ENCODE measurements at regions not wholly inside any gene's neighbourhood (a gene's known extent, or its start where the extent isn't known, plus 50 kb on each side); places are given as distances from the start of the nearest gene placed in this dataset.

DNA sequence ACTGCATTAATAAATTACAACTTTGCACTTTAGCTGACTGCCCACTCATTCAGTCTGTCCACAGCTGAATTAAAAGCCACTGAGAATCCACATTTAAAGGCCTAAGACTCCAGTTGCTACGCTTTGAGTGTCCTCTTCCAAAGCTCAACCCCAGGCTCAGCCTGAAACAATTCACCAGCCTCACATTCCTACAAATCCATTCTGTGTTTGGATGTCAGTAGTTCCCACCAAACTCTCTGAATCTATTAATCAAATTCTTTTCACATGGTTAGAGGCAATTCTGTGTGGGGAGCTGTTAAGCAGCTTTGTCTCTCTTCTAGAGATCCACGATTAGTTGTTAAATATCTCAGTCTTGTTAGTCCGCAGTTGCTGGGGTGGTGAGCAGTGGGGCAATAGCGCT is 116.8 kb upstream of the UBE2E2 start:
- Histone ChIP-seq H3K18ac (ENCODE audit: low read length) (no peak overlapping the region), H2BK120ac (ENCODE audit: low read depth, low read length) (no peak overlapping the region), H3K9me3 (replicated peaks in 1 of 2; ENCODE audit: control insufficient read depth in 2 of 2, insufficient read depth in 1 of 2, low read depth in 1 of 2, low read length in 2 of 2) (no peaks in the 10 kb centered on the region), H2BK12ac (ENCODE audit: low read length) (no peak overlapping the region), H3K79me1 (ENCODE audit: low read depth, low read length) (no peaks in the 10 kb centered on the region), H3K27ac (replicated peaks; ENCODE audit: low read length) (peak overlapping the region; percentile 8), H4K8ac (ENCODE audit: low read depth, low read length) (no peak overlapping the region), H3K36me3 (replicated peaks in 1 of 2; ENCODE audit: control insufficient read depth in 2 of 2, insufficient read depth in 2 of 2, low read length in 2 of 2) (no peaks in the 10 kb centered on the region), H3K9ac (ENCODE audit: low read depth, low read length, poor library complexity) (no peak overlapping the region), H3K4me2 (ENCODE audit: insufficient read depth, low read length, poor library complexity, severe bottlenecking) (no peak overlapping the region), H3K4me3 (ENCODE audit: low read length in 2 of 2) (no peak overlapping the region), H2BK15ac (ENCODE audit: low read length) (no peak overlapping the region), H3K4me1 (ENCODE audit: control insufficient read depth in 2 of 2, insufficient read depth in 1 of 2, low read depth in 1 of 2, low read length in 2 of 2) (peaks cover 0 to 4% of the 10 kb centered on the region in 2 donors), H3K23ac (ENCODE audit: low read depth, low read length, poor library complexity) (no peak overlapping the region), H3K27me3 (ENCODE audit: control insufficient read depth in 3 of 3, insufficient read depth in 3 of 3, low read depth in 1 of 3, low read length in 3 of 3) (no peaks in the 10 kb centered on the region), H4K91ac (ENCODE audit: low read depth, low read length, poor library complexity) (no peak overlapping the region), H3K4ac (ENCODE audit: low read length) (no peak overlapping the region), H2AK5ac (ENCODE audit: low read depth, low read length) (no peak overlapping the region), H2BK5ac (ENCODE audit: low read length) (no peak overlapping the region), H2AFZ (ENCODE audit: low read length) (no peak overlapping the region), H3K14ac (ENCODE audit: low read length) (no peak overlapping the region)
- peak; percentile 42 for DNase-seq (ENCODE audit: low spot score)
- no CpG with 5 or more reads among the region's 4 CpGs for WGBS, 2 donors (ENCODE audit: extremely low coverage in 2 of 2, insufficient read length in 2 of 2, insufficient replicate concordance in 1 of 2)

DNA sequence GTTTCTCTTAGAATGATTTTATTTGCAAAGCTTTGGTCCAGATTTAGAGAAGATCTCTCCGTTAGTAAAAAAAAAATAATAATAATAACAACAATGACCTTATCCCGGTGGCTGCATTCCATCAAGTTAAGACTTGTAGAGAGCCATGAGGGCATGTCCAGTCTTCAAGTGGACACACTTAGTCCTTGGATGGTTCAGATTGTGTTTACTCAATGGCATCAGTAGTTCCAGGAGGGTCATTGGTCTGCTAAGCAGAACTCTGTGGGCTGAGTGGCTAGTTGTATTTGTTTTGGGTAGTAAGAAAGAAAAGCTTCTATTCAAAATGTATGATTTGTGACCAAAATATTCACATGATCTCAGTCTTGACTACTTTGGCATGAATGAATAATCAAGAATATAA is 116.3 kb upstream of the UBE2E2 start:
- Histone ChIP-seq H2BK15ac (ENCODE audit: low read length) (no peak overlapping the region), H3K4me2 (ENCODE audit: insufficient read depth, low read length, poor library complexity, severe bottlenecking) (no peak overlapping the region), H2AK5ac (ENCODE audit: low read depth, low read length) (no peak overlapping the region), H2BK5ac (ENCODE audit: low read length) (no peak overlapping the region), H3K4me3 (ENCODE audit: low read length in 2 of 2) (no peak overlapping the region), H4K8ac (ENCODE audit: low read depth, low read length) (no peak overlapping the region), H4K91ac (ENCODE audit: low read depth, low read length, poor library complexity) (no peak overlapping the region), H3K79me1 (ENCODE audit: low read depth, low read length) (no peaks in the 10 kb centered on the region), H3K9ac (ENCODE audit: low read depth, low read length, poor library complexity) (no peak overlapping the region), H2AFZ (ENCODE audit: low read length) (no peak overlapping the region), H3K4ac (ENCODE audit: low read length) (no peak overlapping the region), H3K4me1 (ENCODE audit: control insufficient read depth in 2 of 2, insufficient read depth in 1 of 2, low read depth in 1 of 2, low read length in 2 of 2) (peaks cover 0 to 4% of the 10 kb centered on the region in 2 donors), H2BK12ac (ENCODE audit: low read length) (no peak overlapping the region), H3K18ac (ENCODE audit: low read length) (no peak overlapping the region), H3K9me3 (replicated peaks in 1 of 2; ENCODE audit: control insufficient read depth in 2 of 2, insufficient read depth in 1 of 2, low read depth in 1 of 2, low read length in 2 of 2) (no peaks in the 10 kb centered on the region), H3K14ac (ENCODE audit: low read length) (no peak overlapping the region), H3K23ac (ENCODE audit: low read depth, low read length, poor library complexity) (no peak overlapping the region), H3K27ac (replicated peaks; ENCODE audit: low read length) (peak overlapping the region; percentile 26), H3K36me3 (replicated peaks in 1 of 2; ENCODE audit: control insufficient read depth in 2 of 2, insufficient read depth in 2 of 2, low read length in 2 of 2) (no peaks in the 10 kb centered on the region), H3K27me3 (ENCODE audit: control insufficient read depth in 3 of 3, insufficient read depth in 3 of 3, low read depth in 1 of 3, low read length in 3 of 3) (no peaks in the 10 kb centered on the region), H2BK120ac (ENCODE audit: low read depth, low read length) (no peak overlapping the region)
- no peak for DNase-seq (ENCODE audit: low spot score)
- WGBS, 2 donors (ENCODE audit: extremely low coverage in 2 of 2, insufficient read length in 2 of 2, insufficient replicate concordance in 1 of 2) = no CpG with 5 or more reads among the region's 2 CpGs

DNA sequence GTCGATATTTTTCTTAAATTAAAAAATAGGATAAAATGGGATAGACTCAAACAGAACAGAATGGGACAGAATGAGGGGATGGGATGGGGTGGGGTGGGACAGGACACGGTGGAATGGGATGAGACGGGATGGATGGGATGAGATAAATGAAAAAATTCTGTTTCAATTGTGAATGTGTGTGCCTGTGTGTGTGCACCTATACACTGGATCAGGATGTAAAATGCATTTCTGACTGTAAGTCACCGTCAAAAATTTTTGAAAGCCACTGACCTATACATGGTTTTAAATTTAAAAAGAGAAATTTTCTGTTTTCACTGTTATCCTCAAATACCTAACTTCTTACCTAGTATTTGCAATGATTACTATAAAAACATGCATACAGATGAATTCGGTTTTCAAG is 108.7 kb upstream of the UBE2E2 start:
- H2AFZ ChIP-seq (ENCODE audit: low read length) = no peak overlapping the region
- H3K27ac ChIP-seq (replicated peaks; ENCODE audit: low read length) = no peak overlapping the region
- no peak overlapping the region for H3K23ac ChIP-seq (ENCODE audit: low read depth, low read length, poor library complexity)
- H3K18ac ChIP-seq (ENCODE audit: low read length) = no peak overlapping the region
- H2BK120ac ChIP-seq (ENCODE audit: low read depth, low read length) = no peak overlapping the region
- H3K9ac ChIP-seq (ENCODE audit: low read depth, low read length, poor library complexity) = no peak overlapping the region
- WGBS, 2 donors (ENCODE audit: extremely low coverage in 2 of 2, insufficient read length in 2 of 2, insufficient replicate concordance in 1 of 2) = no CpG with 5 or more reads among the region's 5 CpGs
- no peaks in the 10 kb centered on the region for H3K4me1 ChIP-seq (ENCODE audit: control insufficient read depth in 2 of 2, insufficient read depth in 1 of 2, low read depth in 1 of 2, low read length in 2 of 2)
- H2BK12ac ChIP-seq (ENCODE audit: low read length) = no peak overlapping the region
- no peak overlapping the region for H3K4me3 ChIP-seq (ENCODE audit: low read length in 2 of 2)
- H3K36me3 ChIP-seq (replicated peaks in 1 of 2; ENCODE audit: control insufficient read depth in 2 of 2, insufficient read depth in 2 of 2, low read length in 2 of 2) = no peaks in the 10 kb centered on the region
- no peak overlapping the region for H3K4ac ChIP-seq (ENCODE audit: low read length)
- no peak for DNase-seq (ENCODE audit: low spot score)
- no peak overlapping the region for H2BK5ac ChIP-seq (ENCODE audit: low read length)
- H4K8ac ChIP-seq (ENCODE audit: low read depth, low read length) = no peak overlapping the region
- no peak overlapping the region for H3K14ac ChIP-seq (ENCODE audit: low read length)
- no peak overlapping the region for H4K91ac ChIP-seq (ENCODE audit: low read depth, low read length, poor library complexity)
- H3K27me3 ChIP-seq (ENCODE audit: control insufficient read depth in 3 of 3, insufficient read depth in 3 of 3, low read depth in 1 of 3, low read length in 3 of 3) = no peaks in the 10 kb centered on the region
- no peaks in the 10 kb centered on the region for H3K79me1 ChIP-seq (ENCODE audit: low read depth, low read length)
- H2AK5ac ChIP-seq (ENCODE audit: low read depth, low read length) = no peak overlapping the region
- H2BK15ac ChIP-seq (ENCODE audit: low read length) = no peak overlapping the region
- no peak overlapping the region for H3K4me2 ChIP-seq (ENCODE audit: insufficient read depth, low read length, poor library complexity, severe bottlenecking)
- H3K9me3 ChIP-seq (replicated peaks in 1 of 2; ENCODE audit: control insufficient read depth in 2 of 2, insufficient read depth in 1 of 2, low read depth in 1 of 2, low read length in 2 of 2) = no peaks in the 10 kb centered on the region

DNA sequence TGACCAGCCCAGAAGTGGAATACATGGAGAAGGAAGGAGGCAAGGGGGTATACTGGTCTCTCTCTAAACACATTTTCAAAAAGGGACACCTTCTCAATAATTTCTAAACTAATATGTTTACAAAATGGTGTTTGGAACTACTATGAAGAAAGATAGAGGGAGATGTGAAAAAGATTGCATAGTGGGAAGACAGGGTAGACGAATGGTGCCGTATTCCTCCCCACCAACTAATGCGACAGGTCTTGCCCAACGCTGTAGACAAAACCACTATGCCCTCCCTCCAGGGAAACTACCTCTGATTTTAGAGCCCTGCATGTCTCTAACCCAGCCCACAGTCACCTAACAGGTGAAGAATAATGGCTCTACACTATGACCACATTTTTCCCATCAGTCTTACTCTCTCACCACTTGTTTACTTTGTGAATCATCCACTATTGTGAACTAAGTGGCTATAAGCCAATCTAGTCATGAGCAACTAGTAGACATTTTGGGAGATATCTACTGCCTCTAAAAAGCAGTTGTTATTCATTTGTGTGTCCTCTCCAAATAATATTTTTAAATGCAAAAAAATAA is 108.2 kb upstream of the UBE2E2 start:
- Histone ChIP-seq H3K4me1 (ENCODE audit: control insufficient read depth in 2 of 2, insufficient read depth in 1 of 2, low read depth in 1 of 2, low read length in 2 of 2) (no peaks in the 10 kb centered on the region), H4K8ac (ENCODE audit: low read depth, low read length) (no peak overlapping the region), H3K14ac (ENCODE audit: low read length) (no peak overlapping the region), H2BK15ac (ENCODE audit: low read length) (no peak overlapping the region), H3K4me3 (ENCODE audit: low read length in 2 of 2) (no peak overlapping the region), H3K27me3 (ENCODE audit: control insufficient read depth in 3 of 3, insufficient read depth in 3 of 3, low read depth in 1 of 3, low read length in 3 of 3) (no peaks in the 10 kb centered on the region), H4K91ac (ENCODE audit: low read depth, low read length, poor library complexity) (no peak overlapping the region), H3K79me1 (ENCODE audit: low read depth, low read length) (no peaks in the 10 kb centered on the region), H2BK12ac (ENCODE audit: low read length) (no peak overlapping the region), H3K18ac (ENCODE audit: low read length) (no peak overlapping the region), H3K36me3 (replicated peaks in 1 of 2; ENCODE audit: control insufficient read depth in 2 of 2, insufficient read depth in 2 of 2, low read length in 2 of 2) (no peaks in the 10 kb centered on the region), H3K4me2 (ENCODE audit: insufficient read depth, low read length, poor library complexity, severe bottlenecking) (no peak overlapping the region), H2BK5ac (ENCODE audit: low read length) (no peak overlapping the region), H2AK5ac (ENCODE audit: low read depth, low read length) (no peak overlapping the region), H2AFZ (ENCODE audit: low read length) (no peak overlapping the region), H3K9ac (ENCODE audit: low read depth, low read length, poor library complexity) (no peak overlapping the region), H3K4ac (ENCODE audit: low read length) (no peak overlapping the region), H3K23ac (ENCODE audit: low read depth, low read length, poor library complexity) (no peak overlapping the region), H3K27ac (replicated peaks; ENCODE audit: low read length) (no peak overlapping the region), H2BK120ac (ENCODE audit: low read depth, low read length) (no peak overlapping the region), H3K9me3 (replicated peaks in 1 of 2; ENCODE audit: control insufficient read depth in 2 of 2, insufficient read depth in 1 of 2, low read depth in 1 of 2, low read length in 2 of 2) (no peaks in the 10 kb centered on the region)
- no peak for DNase-seq (ENCODE audit: low spot score)
- no CpG with 5 or more reads among the region's 4 CpGs for WGBS, 2 donors (ENCODE audit: extremely low coverage in 2 of 2, insufficient read length in 2 of 2, insufficient replicate concordance in 1 of 2)
